SK-N-SH (cell line): ENCODE measurements at regions not wholly inside any gene's neighbourhood (a gene's known extent, or its start where the extent isn't known, plus 50 kb on each side); places are given as distances from the start of the nearest gene placed in this dataset.

Source experiments
- CTCF ChIA-PET: fragments of 300-600, 350-600 bp; formaldehyde crosslinking; extraction: SDS; loops from one replicate; lab custom pipeline; 2021; lab: Yijun Ruan, JAX
- POLR2A ChIA-PET: fragments of 350-600 bp; sonication (Branson Sonifier 250); formaldehyde crosslinking; extraction: SDS; loops from one replicate; lab custom pipeline; 2020; ENCODE audit warnings: antibody characterized with exemption, inconsistent platforms; lab: Yijun Ruan, JAX
- DNase-seq: peaks from one replicate; pipeline ENCODE4 v3.0.0; 2012
- H2AFZ ChIP-seq: fragments of 200-600 bp; sonication (generic); 2 replicates; pipeline ENCODE4 v1.8.1; 2016; ENCODE audit warnings: antibody characterized with exemption, mild to moderate bottlenecking, low read depth
- H3F3A ChIP-seq: fragments of 200-600 bp; sonication (generic); replicated peaks from 2 replicates; pipeline ENCODE3; 2016; ENCODE audit warnings: antibody characterized with exemption, mild to moderate bottlenecking; ENCODE audit not compliant: insufficient read depth
- H3K27ac ChIP-seq, 2 experiments: fragments of 200-500 bp in 1 of 2; fragments of 200-600 bp in 1 of 2; sonication (Bioruptor generic) in 1 of 2; sonication (generic), shearing (Covaris generic) in 1 of 2; 2 replicates each; pipeline versions ENCODE4 v1.5.1 to v1.6.1; 2014 to 2016; ENCODE audit warnings: low read depth in 2 of 2, inconsistent platforms in 1 of 2, low read length in 1 of 2, mild to moderate bottlenecking in 1 of 2, mixed read lengths in 1 of 2
- H3K27me3 ChIP-seq: fragments of 200-600 bp; sonication (generic), shearing (Covaris generic); 2 replicates; pipeline ENCODE4 v1.6.1; 2016; ENCODE audit warnings: mixed run types; ENCODE audit not compliant: insufficient read depth
- H3K36me3 ChIP-seq, 2 experiments: fragments of 200-500 bp in 1 of 2; fragments of 200-600 bp in 1 of 2; sonication (Bioruptor generic) in 1 of 2; sonication (generic) in 1 of 2; replicated peaks in 1 of 2; 2 replicates each; pipeline versions ENCODE3 to v1.5.1; 2014 to 2016; ENCODE audit warnings: low read length in 1 of 2, mild to moderate bottlenecking in 1 of 2; ENCODE audit not compliant: insufficient read depth in 2 of 2, control insufficient read depth in 1 of 2
- H3K4me1 ChIP-seq, 2 experiments: fragments of 200-500 bp in 1 of 2; fragments of 200-600 bp in 1 of 2; sonication (Bioruptor generic) in 1 of 2; sonication (generic), shearing (Covaris generic) in 1 of 2; 2 replicates each; pipeline versions ENCODE4 v1.5.1 to v1.6.1; 2014 to 2016; ENCODE audit warnings: low read depth in 1 of 2, low read length in 1 of 2, mixed run types in 1 of 2; ENCODE audit not compliant: insufficient read depth in 2 of 2, control insufficient read depth in 1 of 2
- H3K4me2 ChIP-seq: fragments of 200-600 bp; sonication (generic), shearing (Covaris generic); 2 replicates; pipeline ENCODE4 v1.6.1; 2017; ENCODE audit warnings: mixed run types
- H3K4me3 ChIP-seq, 2 experiments: fragments of 200-500 bp in 1 of 2; fragments of 200-600 bp in 1 of 2; sonication (Bioruptor generic) in 1 of 2; sonication (generic), shearing (Covaris generic) in 1 of 2; 2 replicates each; pipeline versions ENCODE4 v1.5.1 to v1.8.1; 2014 to 2016; ENCODE audit warnings: low read depth in 2 of 2, inconsistent platforms in 1 of 2, low read length in 1 of 2, mild to moderate bottlenecking in 1 of 2, mixed read lengths in 1 of 2, moderate library complexity in 1 of 2
- H3K79me2 ChIP-seq: fragments of 200-600 bp; sonication (generic); 2 replicates; pipeline ENCODE4 v1.8.1; 2017; ENCODE audit warnings: mild to moderate bottlenecking; ENCODE audit not compliant: insufficient read depth
- H3K9ac ChIP-seq: fragments of 200-600 bp; sonication (generic); 2 replicates; pipeline ENCODE4 v1.6.1; 2017; ENCODE audit warnings: mixed run types
- H3K9me2 ChIP-seq: fragments of 200-600 bp; sonication (generic); 2 replicates; pipeline ENCODE4 v1.6.1; 2017; ENCODE audit warnings: mixed run types
- H3K9me3 ChIP-seq: fragments of 200-600 bp; sonication (generic); 2 replicates; pipeline ENCODE4 v1.6.1; 2017; ENCODE audit warnings: mixed run types, mild to moderate bottlenecking, moderate library complexity
- H4K20me1 ChIP-seq: fragments of 200-600 bp; sonication (generic); 2 replicates; pipeline ENCODE4 v1.6.1; 2017; ENCODE audit warnings: mild to moderate bottlenecking, mixed run types; ENCODE audit not compliant: insufficient read depth
- ELF1 ChIP-seq: IDR thresholded peaks from 2 replicates; pipeline ENCODE4 v1.4.0; 2012
- FOXJ3 ChIP-seq: sonication (generic); formaldehyde crosslinking; IDR thresholded peaks from 2 replicates; pipeline ENCODE4 v1.5.1; 2020; ENCODE audit warnings: mild to moderate bottlenecking, missing genetic modification reagents
- GABPA ChIP-seq: IDR thresholded peaks from 2 replicates; pipeline ENCODE4 v1.4.0; 2012; ENCODE audit warnings: low read depth, mild to moderate bottlenecking
- POLR2AphosphoS5 ChIP-seq: IDR thresholded peaks from 2 replicates; pipeline ENCODE4 v1.6.1; 2012; ENCODE audit warnings: low read depth, low read length
- REST ChIP-seq: IDR thresholded peaks from 2 replicates; pipeline ENCODE4 v1.6.1; 2012; ENCODE audit warnings: mild to moderate bottlenecking, low read depth, low read length, moderate library complexity
- RXRA ChIP-seq: IDR thresholded peaks from 2 replicates; pipeline ENCODE4 v1.4.0; 2012; ENCODE audit warnings: low read depth, mild to moderate bottlenecking, borderline replicate concordance
- SIN3A ChIP-seq: IDR thresholded peaks from 2 replicates; pipeline ENCODE4 v1.6.1; 2012; ENCODE audit warnings: low read depth, mild to moderate bottlenecking, low read length, moderate library complexity, borderline replicate concordance
- TEAD4 ChIP-seq: IDR thresholded peaks from 2 replicates; pipeline ENCODE4 v1.4.0; 2012; ENCODE audit warnings: mild to moderate bottlenecking, borderline replicate concordance; ENCODE audit not compliant: insufficient read depth
- WGBS: methylation state at CpG from one replicate; pipeline ENCODE4 v1.1.6; 2017; ENCODE audit warnings: low lambda C conversion rate; 5-methylcytosine and 5-hydroxymethylcytosine counted together
- TF ChIP-seq, protein P1 (sequence below): IDR thresholded peaks from 2 replicates; pipeline ENCODE4 v1.4.0; 2012; ENCODE audit warnings: low read depth, borderline replicate concordance
- TF ChIP-seq, protein P2 (sequence below): IDR thresholded peaks from 2 replicates; pipeline ENCODE4 v1.4.0; 2012; ENCODE audit warnings: low read depth, borderline replicate concordance
- TF ChIP-seq, protein P3 (sequence below): fragments of 150-350 bp; IDR thresholded peaks from 2 replicates; pipeline ENCODE4 v1.6.1; 2017; ENCODE audit warnings: antibody characterized with exemption, low read length, low read depth, borderline replicate concordance
- TF ChIP-seq, protein P4 (sequence below): IDR thresholded peaks from 2 replicates; pipeline ENCODE4 v1.4.0; 2012; ENCODE audit warnings: low read depth

DNA sequence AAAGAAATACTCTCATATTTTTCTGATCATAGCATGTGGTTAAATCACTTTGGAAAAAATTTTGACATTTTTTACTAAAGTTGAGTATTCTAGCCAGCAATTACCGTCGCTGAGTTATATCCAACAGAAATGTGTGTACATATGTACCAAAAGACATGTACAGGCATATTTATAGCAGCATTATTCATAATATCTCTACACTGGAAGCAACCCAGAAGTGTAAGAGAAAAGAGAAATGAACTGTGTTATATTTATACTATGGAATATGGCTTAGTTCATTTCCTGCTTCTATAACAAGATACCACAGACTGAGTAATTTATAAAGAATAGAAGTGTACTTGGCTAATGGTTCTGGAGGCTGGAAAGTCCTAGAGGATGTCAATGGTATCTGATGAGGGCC lies 474.0 kb upstream of the GJE1 start:
- Histone ChIP-seq H3K36me3 (no peaks in the 10 kb centered on the region), H3K9me3 (peaks cover 16% of the 10 kb centered on the region), H3K79me2 (no peaks in the 10 kb centered on the region), H4K20me1 (no peaks in the 10 kb centered on the region), H3F3A (peaks cover 4% of the 10 kb centered on the region), H3K4me2 (no peak overlapping the region), H3K4me3 (no peak overlapping the region), H3K9ac (no peak overlapping the region), H3K27ac (no peak overlapping the region), H3K9me2 (no peaks in the 10 kb centered on the region), H3K4me1 (no peaks in the 10 kb centered on the region), H2AFZ (no peak overlapping the region), H3K27me3 (no peaks in the 10 kb centered on the region)
- 16% methylated on average over 2 of the region's 2 CpGs for WGBS
- DNase-seq: no peak
- TF ChIP-seq FOXJ3 (CRISPR knock-in tag) (no peak), SIN3A (no peak), ELF1 (no peak), TEAD4 (no peak), GABPA (no peak), RXRA (no peak), POLR2AphosphoS5 (no peak), REST (no peak)
- TF ChIP-seq, protein P1, sequence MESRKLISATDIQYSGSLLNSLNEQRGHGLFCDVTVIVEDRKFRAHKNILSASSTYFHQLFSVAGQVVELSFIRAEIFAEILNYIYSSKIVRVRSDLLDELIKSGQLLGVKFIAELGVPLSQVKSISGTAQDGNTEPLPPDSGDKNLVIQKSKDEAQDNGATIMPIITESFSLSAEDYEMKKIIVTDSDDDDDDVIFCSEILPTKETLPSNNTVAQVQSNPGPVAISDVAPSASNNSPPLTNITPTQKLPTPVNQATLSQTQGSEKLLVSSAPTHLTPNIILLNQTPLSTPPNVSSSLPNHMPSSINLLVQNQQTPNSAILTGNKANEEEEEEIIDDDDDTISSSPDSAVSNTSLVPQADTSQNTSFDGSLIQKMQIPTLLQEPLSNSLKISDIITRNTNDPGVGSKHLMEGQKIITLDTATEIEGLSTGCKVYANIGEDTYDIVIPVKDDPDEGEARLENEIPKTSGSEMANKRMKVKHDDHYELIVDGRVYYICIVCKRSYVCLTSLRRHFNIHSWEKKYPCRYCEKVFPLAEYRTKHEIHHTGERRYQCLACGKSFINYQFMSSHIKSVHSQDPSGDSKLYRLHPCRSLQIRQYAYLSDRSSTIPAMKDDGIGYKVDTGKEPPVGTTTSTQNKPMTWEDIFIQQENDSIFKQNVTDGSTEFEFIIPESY: no peak
- TF ChIP-seq, protein P2, sequence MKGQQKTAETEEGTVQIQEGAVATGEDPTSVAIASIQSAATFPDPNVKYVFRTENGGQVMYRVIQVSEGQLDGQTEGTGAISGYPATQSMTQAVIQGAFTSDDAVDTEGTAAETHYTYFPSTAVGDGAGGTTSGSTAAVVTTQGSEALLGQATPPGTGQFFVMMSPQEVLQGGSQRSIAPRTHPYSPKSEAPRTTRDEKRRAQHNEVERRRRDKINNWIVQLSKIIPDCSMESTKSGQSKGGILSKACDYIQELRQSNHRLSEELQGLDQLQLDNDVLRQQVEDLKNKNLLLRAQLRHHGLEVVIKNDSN: no peak
- TF ChIP-seq, protein P3, sequence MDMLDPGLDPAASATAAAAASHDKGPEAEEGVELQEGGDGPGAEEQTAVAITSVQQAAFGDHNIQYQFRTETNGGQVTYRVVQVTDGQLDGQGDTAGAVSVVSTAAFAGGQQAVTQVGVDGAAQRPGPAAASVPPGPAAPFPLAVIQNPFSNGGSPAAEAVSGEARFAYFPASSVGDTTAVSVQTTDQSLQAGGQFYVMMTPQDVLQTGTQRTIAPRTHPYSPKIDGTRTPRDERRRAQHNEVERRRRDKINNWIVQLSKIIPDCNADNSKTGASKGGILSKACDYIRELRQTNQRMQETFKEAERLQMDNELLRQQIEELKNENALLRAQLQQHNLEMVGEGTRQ: no peak
- TF ChIP-seq, protein P4, sequence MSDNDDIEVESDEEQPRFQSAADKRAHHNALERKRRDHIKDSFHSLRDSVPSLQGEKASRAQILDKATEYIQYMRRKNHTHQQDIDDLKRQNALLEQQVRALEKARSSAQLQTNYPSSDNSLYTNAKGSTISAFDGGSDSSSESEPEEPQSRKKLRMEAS: no peak
- ChIA-PET POLR2A (no interaction called here), CTCF (no interaction called here)
